Lower leg skin (tissue), 3 donors: ENCODE measurements at regions not wholly inside any gene's neighbourhood (a gene's known extent, or its start where the extent isn't known, plus 50 kb on each side); places are given as distances from the start of the nearest gene placed in this dataset.

ENCODE experiments used
- CTCF ChIP-seq, 3 donors: fragments of 450-650 bp; IDR thresholded peaks; one replicate each; pipeline ENCODE4 v1.5.1; 2016; ENCODE audit warnings: antibody characterized with exemption in 3 of 3, mild to moderate bottlenecking in 3 of 3, moderate library complexity in 2 of 3
- POLR2A ChIP-seq, 2 donors: fragments of 450-650 bp; IDR thresholded peaks; one replicate each; pipeline ENCODE4 v1.6.1; 2016 to 2017; ENCODE audit warnings: antibody characterized with exemption in 2 of 2, mild to moderate bottlenecking in 1 of 2, moderate library complexity in 1 of 2

GRCh38 chr5:171700318-171700912 lies 85.2 kb upstream of the SMIM23 start:
- TF ChIP-seq CTCF (IDR thresholded peaks at IDR 0.05) (no peak), POLR2A (IDR thresholded peaks at IDR 0.05) (no peak)
